ENCODE measurements at regions not wholly inside any gene's neighbourhood (a gene's known extent, or its start where the extent isn't known, plus 50 kb on each side); places are given as distances from the start of the nearest gene placed in this dataset.

DNA sequence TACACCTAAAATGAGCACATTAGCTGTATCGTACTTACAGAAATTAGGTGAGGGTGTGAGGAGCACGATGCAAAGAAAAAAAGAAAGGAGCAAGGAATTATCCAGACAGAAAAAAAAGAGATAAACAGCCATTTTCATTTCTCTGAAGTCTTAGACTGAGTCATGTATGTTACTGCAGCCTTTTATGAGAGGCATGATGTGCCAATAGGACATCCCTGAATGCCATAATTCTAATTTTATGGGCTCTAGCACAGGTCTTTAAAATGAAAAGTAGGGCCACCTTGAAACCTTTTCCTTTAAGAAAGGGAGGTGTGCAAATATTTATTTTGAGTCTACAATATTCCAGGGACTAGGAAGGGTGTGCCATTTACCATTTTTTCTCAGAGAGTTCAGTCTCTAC is 74.1 kb upstream of the PTPRD start:
- no peaks in the 10 kb centered on the region for H4K20me1 ChIP-seq (ENCODE audit: insufficient read depth, low read length)
- no peaks in the 10 kb centered on the region for H3K36me3 ChIP-seq (ENCODE audit: insufficient read depth, low read length)
- intact Hi-C loops (cut with micrococcal nuclease; ENCODE audit: unreplicated experiment), result no loop called here
- ChIA-PET POLR2A (no interaction called here), CTCF (ENCODE audit: unreplicated experiment) (no interaction called here)
- H3K9me3 ChIP-seq (ENCODE audit: low read length), result no peaks in the 10 kb centered on the region
- H3K4me2 ChIP-seq (ENCODE audit: low read length), result no peak overlapping the region
- DNase-seq (ENCODE audit: low spot score), result no peak
- H3K4me3 ChIP-seq (ENCODE audit: low read depth, low read length, poor library complexity, severe bottlenecking), result no peak overlapping the region
- H3K27ac ChIP-seq (ENCODE audit: low read depth, low read length, poor library complexity, severe bottlenecking), result no peak overlapping the region
- BruUV-seq (replicated peaks), result no TSS peak
- TF ChIP-seq, protein P1, sequence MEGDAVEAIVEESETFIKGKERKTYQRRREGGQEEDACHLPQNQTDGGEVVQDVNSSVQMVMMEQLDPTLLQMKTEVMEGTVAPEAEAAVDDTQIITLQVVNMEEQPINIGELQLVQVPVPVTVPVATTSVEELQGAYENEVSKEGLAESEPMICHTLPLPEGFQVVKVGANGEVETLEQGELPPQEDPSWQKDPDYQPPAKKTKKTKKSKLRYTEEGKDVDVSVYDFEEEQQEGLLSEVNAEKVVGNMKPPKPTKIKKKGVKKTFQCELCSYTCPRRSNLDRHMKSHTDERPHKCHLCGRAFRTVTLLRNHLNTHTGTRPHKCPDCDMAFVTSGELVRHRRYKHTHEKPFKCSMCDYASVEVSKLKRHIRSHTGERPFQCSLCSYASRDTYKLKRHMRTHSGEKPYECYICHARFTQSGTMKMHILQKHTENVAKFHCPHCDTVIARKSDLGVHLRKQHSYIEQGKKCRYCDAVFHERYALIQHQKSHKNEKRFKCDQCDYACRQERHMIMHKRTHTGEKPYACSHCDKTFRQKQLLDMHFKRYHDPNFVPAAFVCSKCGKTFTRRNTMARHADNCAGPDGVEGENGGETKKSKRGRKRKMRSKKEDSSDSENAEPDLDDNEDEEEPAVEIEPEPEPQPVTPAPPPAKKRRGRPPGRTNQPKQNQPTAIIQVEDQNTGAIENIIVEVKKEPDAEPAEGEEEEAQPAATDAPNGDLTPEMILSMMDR (conservative IDR thresholded peaks at IDR 0.05; ENCODE audit: low read length), result no peak
- no peak for TF ChIP-seq EZH2phosphoT487 (IDR thresholded peaks at IDR 0.05; ENCODE audit: borderline replicate concordance, low read depth, low read length)
- no peaks in the 10 kb centered on the region for H3K4me1 ChIP-seq (ENCODE audit: insufficient read depth, low read length, poor library complexity, severe bottlenecking)
- no peak overlapping the region for H2AFZ ChIP-seq (ENCODE audit: low read length)
- no peaks in the 10 kb centered on the region for H3K9me2 ChIP-seq (ENCODE audit: insufficient read depth, low read length)
- no peaks in the 10 kb centered on the region for H3K79me2 ChIP-seq (ENCODE audit: insufficient read depth, low read depth, low read length)

DNA sequence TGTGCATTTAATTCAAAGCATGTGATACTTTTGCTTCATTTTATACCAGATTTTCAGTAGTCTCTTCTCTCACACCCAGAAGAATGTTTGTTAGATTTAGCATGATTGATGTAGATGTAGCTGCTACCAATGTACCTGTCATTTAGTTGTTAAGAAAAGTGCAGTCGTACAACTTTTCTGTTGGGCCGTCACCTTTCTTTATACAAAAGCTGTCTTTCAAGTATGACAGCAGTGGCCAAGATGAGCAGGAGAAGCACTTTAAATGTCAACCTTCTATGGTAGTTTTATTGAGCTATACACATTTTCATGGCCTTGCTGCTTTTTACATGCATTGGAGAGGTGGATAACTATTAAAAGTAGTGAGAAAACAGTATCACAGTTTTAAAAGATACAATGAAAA is 77.7 kb upstream of the PTPRD start:
- Histone ChIP-seq H4K20me1 (ENCODE audit: insufficient read depth, low read length) (no peaks in the 10 kb centered on the region), H3K4me2 (ENCODE audit: low read length) (no peak overlapping the region), H3K4me1 (ENCODE audit: insufficient read depth, low read length, poor library complexity, severe bottlenecking) (no peaks in the 10 kb centered on the region), H3K36me3 (ENCODE audit: insufficient read depth, low read length) (no peaks in the 10 kb centered on the region), H3K27ac (ENCODE audit: low read depth, low read length, poor library complexity, severe bottlenecking) (no peak overlapping the region), H3K9me3 (ENCODE audit: low read length) (no peaks in the 10 kb centered on the region), H3K4me3 (ENCODE audit: low read depth, low read length, poor library complexity, severe bottlenecking) (no peak overlapping the region), H3K9me2 (ENCODE audit: insufficient read depth, low read length) (no peaks in the 10 kb centered on the region), H3K79me2 (ENCODE audit: insufficient read depth, low read depth, low read length) (no peaks in the 10 kb centered on the region), H2AFZ (ENCODE audit: low read length) (no peak overlapping the region)
- no TSS peak for BruUV-seq (replicated peaks)
- DNase-seq (ENCODE audit: low spot score), result no peak
- intact Hi-C loops (cut with micrococcal nuclease; ENCODE audit: unreplicated experiment), result no loop called here
- ChIA-PET CTCF (ENCODE audit: unreplicated experiment) (no interaction called here), POLR2A (no interaction called here)
- TF ChIP-seq, protein P1 (conservative IDR thresholded peaks at IDR 0.05; ENCODE audit: low read length), result no peak
- TF ChIP-seq EZH2phosphoT487 (IDR thresholded peaks at IDR 0.05; ENCODE audit: borderline replicate concordance, low read depth, low read length), result no peak

DNA sequence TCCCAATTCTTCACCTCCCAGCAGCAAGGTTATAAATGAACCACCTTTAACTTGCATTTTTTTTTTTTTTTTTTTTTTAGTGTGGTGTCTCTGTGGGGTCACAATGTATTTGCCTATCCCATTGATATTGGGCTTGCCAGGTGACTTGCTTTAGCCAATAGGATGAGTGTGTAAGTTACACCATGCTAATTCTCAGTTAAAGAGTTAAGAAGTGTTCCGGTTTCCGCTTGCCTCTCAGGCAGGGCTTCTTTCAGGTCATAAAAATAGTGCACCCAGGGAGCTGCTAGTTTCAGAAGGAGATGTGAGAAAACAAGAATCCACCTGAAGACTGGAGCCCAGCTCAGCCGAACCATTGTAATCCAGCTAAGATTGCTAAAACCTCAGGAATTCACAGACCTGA is 84.2 kb upstream of the PTPRD start:
- intact Hi-C loops (cut with micrococcal nuclease; ENCODE audit: unreplicated experiment), result no loop called here
- no peaks in the 10 kb centered on the region for H3K79me2 ChIP-seq (ENCODE audit: insufficient read depth, low read depth, low read length)
- CTCF ChIA-PET (ENCODE audit: unreplicated experiment), result no interaction called here
- H3K4me1 ChIP-seq (ENCODE audit: insufficient read depth, low read length, poor library complexity, severe bottlenecking), result no peaks in the 10 kb centered on the region
- H3K4me2 ChIP-seq (ENCODE audit: low read length), result no peak overlapping the region
- no peaks in the 10 kb centered on the region for H3K36me3 ChIP-seq (ENCODE audit: insufficient read depth, low read length)
- TF ChIP-seq, protein P1 (conservative IDR thresholded peaks at IDR 0.05; ENCODE audit: low read length), result no peak
- TF ChIP-seq EZH2phosphoT487 (IDR thresholded peaks at IDR 0.05; ENCODE audit: borderline replicate concordance, low read depth, low read length), result no peak
- H4K20me1 ChIP-seq (ENCODE audit: insufficient read depth, low read length), result no peaks in the 10 kb centered on the region
- no peak for DNase-seq (ENCODE audit: low spot score)
- H2AFZ ChIP-seq (ENCODE audit: low read length), result no peak overlapping the region
- H3K9me2 ChIP-seq (ENCODE audit: insufficient read depth, low read length), result no peaks in the 10 kb centered on the region
- POLR2A ChIA-PET, result no interaction called here
- no TSS peak for BruUV-seq (replicated peaks)
- no peak overlapping the region for H3K4me3 ChIP-seq (ENCODE audit: low read depth, low read length, poor library complexity, severe bottlenecking)
- no peak overlapping the region for H3K27ac ChIP-seq (ENCODE audit: low read depth, low read length, poor library complexity, severe bottlenecking)
- no peaks in the 10 kb centered on the region for H3K9me3 ChIP-seq (ENCODE audit: low read length)

Measured in OCI-LY7 (cell line).